HG02852 (cell line): ENCODE measurements at regions not wholly inside any gene's neighbourhood (a gene's known extent, or its start where the extent isn't known, plus 50 kb on each side); places are given as distances from the start of the nearest gene placed in this dataset.

Source experiments
- ATAC-seq: cut with Tn5 transposase; IDR thresholded peaks from one replicate; pipeline ENCODE4 v1.9.1; 2021; ENCODE audit warnings: mild to moderate bottlenecking, moderate library complexity; ENCODE audit not compliant: unreplicated experiment

DNA sequence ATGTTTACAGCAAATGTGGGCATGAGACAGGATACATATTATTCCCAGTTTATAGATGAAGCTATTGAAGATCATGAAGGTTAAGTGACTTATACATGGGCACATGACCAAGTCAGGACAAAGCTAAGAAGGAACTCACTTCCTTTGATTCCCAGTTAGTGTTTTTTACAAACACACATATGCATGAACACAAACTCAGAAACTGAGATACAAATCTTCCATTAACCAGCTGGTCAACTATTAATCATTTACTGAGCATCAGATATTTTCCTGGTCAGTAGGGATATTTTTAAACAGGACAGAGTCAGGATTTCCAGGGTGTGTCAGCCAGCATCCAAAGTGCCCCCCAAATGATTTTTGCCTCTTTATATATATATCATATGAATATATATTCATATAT is 222.2 kb downstream of the OGFRL1 start:
- ATAC-seq, result no peak

DNA sequence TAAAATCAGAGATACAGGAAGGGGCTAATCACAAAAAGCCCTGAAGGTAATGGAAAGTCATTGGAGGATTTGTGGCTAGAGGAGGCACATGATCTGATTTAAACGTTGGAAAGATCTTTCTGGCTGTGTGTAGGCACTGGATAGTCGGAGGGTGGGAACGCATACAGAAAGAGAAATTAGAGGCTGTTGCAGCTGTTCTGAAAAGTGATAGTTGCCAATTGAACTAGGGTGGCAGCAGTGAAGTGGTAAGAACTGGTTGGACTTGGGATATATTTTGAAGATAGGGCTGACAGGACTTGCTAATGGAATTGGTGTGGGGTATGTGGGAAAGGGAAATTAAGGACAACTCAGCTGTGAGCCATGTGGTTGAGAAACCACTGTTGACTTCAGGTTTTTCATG is 223.6 kb downstream of the OGFRL1 start:
- no peak for ATAC-seq

DNA sequence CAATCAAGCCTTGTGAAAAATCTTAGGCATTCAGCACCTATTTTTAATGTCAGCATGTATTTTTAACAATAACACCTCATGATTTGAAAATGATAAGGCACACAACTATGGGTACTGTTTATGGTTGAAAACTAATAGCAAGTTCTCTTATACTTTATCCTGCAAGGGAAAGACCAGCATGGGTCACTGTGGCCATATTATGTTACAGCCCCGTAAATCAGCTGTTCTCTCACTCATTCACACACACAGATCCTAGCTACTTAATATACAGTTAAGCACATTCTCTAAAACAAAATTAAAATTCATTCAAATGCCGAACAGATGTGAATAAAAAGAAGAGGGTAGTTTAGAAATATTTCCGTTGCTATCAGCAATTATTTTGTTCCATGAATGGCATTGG is 224.4 kb downstream of the OGFRL1 start:
- no peak for ATAC-seq

DNA sequence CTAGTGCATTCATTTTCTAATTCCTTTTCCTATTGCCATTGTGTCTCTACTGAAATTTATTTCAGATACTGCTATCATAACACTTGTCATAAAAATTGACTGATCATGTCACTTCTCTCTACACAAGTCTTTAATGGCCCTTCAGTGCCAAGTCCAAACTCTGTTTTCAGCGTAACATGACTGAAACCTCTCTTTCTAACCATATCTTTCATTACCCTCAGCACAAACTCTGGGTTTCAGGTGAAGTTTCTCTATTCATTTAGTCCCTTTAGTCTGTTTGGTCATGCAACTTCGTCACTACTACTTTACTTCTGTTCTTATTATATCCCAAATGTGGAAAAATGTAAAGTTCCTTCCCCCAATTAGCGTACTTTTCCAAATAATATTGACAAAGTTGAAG is 234.9 kb downstream of the OGFRL1 start:
- peak; percentile 69 for ATAC-seq

DNA sequence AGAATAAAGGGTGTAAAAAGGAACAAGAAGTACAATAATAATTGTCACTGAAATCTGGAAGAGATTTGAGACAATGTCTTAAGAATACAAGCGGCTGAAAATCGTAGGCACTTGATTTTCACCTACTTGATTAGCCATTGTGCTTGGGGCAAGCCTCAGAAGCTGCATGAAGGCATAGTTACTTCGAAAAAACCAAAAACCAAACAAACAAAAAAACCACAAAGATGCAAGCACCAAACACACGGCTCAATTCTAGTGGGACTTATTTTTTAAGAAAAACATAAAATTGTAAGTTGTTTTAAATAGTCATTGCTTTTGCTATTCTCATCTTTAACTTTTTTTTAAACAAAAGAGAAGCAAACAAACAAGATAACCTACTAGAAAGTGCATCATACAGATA is 235.6 kb downstream of the OGFRL1 start:
- no peak for ATAC-seq

DNA sequence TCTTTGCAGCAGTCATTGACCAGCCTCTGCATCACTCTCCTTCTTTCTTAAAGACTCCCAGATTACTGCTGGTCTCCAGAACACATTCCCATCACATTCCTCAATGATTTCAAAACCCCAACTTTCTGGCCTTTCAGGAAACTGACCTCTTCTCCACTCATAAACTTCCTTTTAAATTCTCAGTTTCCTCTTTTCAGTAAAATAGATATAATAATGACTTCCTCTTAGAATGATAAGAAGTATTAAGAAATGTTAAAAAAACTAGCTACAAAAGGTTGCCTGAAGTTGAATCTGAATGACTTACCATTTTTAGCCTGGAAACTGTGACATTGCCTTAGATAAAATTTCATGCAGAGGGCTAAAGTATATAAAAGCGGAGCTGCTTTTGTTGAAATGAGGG is 239.3 kb downstream of the OGFRL1 start:
- ATAC-seq, result no peak

DNA sequence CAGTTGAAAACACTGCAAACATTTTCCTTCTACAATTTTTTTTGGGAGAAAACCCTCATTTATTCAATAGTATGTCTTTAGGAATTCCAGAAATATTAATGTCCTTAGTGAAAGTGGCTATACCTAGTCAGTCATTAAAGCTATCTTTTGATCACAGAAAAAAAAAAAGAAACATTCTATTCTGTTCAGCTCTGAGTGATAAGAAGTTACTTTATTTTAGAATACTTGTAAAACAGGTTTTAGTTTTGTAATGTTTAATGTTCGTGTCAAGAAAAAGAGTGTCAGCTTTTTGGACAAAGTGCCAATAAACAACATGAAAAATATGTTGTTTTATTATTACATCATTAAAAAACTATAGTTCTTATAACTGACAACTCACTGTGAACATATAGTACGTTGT is 240.4 kb downstream of the OGFRL1 start:
- ATAC-seq, result no peak

DNA sequence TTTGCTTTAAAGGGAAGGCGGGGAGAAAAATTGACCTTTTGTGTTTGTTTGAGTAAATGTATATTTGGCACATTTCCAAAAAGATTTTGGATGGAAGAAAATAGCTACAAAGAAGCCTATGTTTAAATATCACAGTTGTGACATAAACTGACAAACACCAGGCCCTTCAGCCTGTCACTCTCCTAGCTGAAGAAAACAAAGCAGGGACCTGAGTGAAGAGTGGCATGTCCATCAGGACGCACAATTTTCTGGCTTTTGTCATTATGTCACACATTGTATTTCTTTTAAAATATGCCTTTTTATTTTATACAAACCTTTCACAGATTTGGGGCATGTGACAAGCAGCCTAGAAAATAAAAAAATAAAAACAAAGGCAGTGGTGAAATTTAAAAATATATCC is 241.2 kb downstream of the OGFRL1 start:
- ATAC-seq, result no peak

DNA sequence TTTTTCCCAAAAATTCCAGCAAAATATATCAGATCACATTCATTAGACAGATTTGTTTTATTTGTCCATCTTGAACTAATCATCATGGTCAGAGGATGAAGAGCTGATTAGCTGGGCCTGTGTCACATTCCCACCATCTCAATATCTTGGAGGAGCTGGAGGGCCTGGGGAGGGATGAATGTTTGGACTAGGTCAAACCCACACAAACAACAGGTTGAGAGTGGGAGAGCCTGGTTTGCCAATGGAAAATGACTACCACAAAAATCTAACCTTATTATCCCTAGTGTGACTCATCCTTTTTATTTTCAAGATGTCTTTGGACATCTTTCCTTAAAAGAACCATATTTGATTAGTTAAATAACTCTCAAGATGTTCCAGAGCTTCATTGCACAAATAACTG is 242.4 kb downstream of the OGFRL1 start:
- ATAC-seq, result no peak

DNA sequence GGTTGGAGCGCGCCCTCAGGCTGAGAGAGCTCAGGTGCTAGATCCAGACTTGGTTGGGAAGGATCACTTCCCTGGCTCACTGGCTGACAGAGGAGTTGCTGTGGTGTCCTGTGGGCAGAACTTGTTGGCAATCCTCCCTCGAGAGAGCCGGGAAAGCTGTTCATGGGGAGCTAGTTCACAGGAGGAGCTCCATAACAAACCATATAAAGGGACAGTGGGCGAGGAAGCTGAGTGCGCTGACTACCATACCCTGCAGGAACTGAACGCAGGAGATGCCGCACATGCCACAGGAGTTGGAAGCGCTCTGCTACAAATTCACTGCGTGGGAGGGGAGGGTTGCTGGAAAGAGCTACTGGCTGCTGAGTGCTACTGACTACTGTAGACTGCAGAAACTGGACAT is 243.2 kb downstream of the OGFRL1 start:
- ATAC-seq, result no peak

DNA sequence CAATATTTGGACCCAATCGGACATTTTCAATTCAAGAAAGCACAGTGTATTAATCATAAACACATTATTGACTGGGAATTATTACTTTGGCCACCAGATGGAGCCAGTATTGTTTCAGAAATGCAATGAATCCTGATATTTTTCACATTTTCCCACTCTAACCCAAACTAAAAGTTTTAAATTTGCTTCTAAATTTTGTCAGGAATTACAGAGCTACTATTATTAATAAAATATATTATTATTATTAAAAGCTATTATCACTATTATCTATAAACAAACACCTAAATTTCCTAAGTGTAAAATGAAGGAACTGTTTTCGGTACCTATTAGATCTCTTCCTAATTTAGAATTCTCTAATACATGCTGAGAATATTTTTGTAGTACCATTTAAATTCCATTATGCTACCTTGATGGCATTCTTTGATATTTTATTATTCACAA is 245.3 kb downstream of the OGFRL1 start:
- no peak for ATAC-seq

DNA sequence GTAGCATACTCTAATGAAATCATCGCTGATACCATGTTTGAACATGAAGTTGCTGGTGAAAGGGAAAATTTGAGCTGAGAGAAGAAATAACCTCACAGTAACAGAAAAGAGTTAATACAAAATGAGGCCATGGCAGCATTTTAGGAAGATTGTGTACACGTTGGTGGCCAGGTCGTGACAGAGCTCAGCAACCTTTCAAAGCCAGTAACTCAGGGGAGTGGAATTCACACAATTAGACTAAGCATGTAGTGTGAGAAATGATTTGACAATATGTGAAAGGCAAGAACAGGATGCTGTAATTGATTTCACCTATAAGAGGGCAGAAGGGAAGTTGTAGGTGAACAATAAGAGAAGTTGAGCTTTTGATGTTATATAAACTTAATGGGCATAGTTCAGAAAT is 246.3 kb downstream of the OGFRL1 start:
- ATAC-seq, result no peak

DNA sequence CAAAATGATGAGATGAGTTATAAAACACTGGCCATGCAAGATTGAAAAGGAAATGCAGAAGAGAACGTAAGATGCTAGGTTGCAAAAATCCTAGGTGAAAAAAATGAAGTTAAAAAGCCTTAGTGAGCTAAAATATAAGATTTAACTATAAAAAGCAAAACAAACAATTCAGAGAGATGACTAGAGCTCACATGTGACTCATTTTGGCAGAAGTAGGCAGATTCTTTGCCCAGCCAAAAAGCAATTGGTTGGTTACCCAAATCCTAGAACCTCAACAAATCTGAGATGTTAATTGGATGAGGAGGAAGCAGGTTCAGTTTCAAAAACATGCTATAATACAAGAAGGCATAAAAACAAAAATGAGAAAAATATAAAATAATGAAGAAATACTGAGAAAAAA is 249.1 kb downstream of the OGFRL1 start:
- no peak for ATAC-seq

DNA sequence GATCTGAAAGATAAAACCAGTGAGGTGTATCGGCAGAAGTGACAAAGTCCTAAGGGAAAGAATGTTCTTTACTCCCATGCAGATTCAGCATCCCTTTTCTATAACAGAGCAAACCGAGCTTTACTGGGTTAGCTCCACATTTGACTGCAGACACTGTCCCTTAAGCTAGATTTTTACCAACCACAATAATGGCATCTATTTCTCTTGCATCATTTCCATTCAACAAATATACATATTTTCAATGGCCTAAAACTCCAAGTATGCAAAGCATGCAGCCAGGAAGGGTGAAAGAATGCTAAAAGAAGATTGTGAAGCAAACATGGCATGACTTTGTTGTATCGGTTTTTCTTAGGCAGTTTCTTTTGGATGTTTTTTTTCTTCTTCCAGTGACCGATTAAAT is 255.4 kb downstream of the OGFRL1 start:
- ATAC-seq, result no peak

DNA sequence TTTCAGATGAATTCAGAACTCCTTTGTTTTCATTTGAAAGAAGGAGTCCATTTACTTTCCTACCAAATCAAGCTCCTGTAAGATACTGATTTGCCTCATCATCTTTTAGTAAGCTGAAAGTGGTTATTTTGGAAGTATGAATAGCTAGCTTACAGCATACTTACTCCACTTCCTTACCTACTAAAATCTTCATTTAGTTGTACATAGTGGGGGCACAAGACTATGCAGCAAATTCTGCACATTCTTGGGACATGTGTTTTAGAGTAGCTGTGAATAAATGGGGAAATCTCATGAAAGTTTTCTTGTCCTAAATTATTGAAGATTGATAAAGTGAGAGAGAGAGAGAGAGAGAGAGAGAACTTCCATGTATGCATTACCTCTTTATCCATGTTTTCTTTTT is 256.3 kb downstream of the OGFRL1 start:
- ATAC-seq, result no peak

DNA sequence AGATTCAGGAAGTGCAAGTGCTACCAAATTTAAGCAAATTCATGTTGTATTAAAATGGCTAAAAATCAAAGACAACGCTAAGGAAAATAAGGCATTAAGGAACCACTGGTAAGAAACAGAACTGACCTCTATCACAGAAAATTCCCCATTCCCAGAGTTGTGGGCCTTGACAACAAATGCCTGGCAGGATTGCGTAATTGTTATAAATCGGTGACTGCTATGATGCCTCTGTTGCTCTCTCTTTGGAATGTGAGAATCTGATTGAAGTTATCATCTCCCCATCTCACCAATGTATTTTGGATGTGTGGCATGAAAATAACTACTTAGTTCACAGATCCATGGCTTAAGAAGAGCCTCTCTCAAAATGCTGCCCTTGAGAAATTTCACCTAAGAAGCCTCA is 257.3 kb downstream of the OGFRL1 start:
- ATAC-seq, result no peak

DNA sequence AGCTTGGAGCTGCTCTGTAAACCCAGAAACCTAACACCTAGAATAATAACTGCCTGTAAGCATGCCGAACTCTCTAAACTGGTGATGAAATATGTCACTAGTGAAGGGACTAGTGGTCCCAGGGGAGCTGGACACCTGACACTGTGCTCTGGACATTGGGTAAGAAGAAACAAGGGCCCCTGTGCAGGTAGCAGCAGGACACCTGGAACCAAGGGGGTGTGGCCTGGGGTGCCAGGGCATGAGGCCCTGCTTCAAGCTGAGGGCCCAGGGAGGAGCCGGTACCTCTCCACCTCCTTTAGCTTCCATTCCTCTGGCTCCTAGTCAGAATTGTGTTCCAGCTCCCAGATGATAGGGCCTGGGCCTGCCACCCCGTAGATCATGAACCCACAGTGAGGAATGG is 263.2 kb downstream of the OGFRL1 start:
- ATAC-seq, result no peak

DNA sequence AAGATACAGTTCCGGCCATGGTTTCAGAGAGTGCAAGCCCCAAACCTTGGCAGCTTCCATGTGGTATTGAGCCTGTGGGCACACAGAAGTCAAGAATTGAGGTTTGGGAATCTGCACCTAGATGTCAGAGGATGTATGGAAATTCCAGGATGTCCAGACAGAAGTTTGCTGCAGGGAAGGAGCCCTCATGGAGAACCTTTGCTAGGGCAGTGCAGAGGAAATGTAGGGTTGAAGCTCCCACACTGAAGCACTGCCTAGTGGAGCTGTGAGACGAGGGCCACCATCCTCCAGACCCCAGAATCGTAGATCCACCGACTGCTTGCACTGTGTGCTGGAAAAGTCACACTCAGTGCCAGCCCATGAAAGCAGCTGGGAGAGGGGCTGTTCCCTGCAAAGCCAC is 267.5 kb downstream of the OGFRL1 start:
- ATAC-seq, result no peak

DNA sequence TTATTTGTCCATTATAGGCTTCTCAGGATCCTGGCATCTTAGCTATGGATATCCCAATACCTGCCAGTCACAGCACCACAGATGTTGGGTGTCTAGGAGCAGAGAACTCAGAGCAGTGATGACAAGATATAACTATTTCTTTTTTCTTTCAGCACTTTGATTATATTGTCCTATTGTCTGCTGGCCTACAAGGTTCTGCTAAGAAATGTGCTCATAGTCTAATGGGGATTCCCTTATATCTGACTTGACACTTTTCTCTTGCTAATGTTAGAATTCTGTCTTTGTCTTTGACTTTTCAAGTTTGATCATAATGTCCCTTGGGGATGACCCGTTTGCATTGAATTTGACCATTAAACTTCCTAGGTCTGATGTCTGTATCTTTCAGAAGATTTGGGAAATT is 270.4 kb downstream of the OGFRL1 start:
- no peak for ATAC-seq

DNA sequence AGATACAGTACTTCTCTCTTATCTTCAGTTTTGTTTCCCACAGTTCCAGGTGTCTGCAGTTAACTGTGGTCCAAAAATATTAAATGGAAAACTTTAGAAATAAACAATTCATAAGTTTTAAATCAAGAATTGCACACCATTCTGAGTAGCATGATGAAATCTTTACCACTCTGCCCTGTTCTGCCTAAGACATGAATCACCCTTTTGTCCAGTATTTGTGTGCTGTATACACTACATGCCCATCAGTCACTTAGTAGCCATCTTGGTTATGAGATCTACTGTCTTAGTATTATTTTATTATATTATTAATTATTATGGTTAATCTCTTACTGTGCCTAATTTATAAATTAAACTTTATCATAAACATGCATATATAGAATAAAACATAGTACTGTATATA is 279.0 kb downstream of the OGFRL1 start:
- ATAC-seq, result no peak

DNA sequence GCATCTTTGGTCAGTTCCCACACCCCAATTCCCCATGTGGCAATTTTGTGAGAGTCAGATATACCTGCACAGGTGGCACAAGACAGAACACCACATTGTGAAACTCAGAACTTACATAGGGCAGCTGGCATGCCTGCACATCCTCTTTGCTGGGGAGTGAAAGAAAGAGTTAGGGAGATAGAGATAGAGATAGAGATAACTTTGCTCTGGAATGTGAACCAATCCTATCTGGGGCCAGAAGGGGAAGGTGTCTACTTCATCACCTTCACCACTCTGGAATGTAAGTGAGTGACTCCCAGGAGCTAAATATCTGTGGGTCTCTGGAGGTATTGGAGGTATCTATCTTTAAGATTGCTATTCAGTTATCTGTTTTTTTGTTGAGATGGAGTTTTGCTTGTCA is 289.2 kb downstream of the OGFRL1 start:
- ATAC-seq, result no peak

DNA sequence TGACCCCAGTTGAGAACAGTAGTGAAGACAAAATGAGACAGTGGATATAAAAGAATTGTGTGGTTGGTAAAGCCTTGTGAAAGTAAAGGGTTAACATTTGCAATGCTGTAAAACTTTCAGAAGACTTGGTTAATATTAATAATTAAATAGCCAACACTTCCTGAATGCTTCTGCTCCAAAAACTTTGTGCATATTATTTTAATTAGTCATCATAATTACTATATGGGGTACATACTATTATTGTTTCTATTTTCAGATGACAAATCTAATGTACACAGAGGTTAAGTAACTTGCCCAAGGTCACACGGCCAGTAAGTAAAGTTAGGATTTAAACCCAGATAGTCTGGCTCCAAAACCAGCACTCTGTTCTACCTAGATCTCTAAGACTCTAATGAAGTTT is 291.3 kb downstream of the OGFRL1 start:
- no peak for ATAC-seq

DNA sequence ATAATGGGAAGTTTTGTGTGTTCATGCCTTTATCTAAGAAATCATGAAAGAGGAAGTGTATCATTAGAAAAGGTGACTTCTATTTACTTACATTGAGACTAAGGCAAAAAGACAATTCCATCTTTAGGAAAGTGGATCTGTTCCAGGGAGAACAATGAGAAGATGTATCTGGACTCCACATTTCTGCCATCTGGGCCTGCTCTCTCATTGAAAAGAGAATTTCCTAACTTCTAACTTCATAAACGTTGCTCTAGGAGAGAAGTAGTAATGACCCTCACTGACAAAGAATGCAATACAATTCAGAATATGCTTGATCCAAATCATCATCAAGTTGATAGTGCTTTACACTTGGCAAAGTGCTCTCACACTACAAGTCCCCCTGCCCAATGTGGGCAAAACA is 294.2 kb downstream of the OGFRL1 start:
- ATAC-seq, result no peak
